Trophoblast cell (in vitro differentiated cells and primary cell): ENCODE measurements at regions not wholly inside any gene's neighbourhood (a gene's known extent, or its start where the extent isn't known, plus 50 kb on each side); places are given as distances from the start of the nearest gene placed in this dataset.
"Not testable (repeated sequence)": the region's sequence is repeated elsewhere in the genome, so short reads cannot be mapped to it uniquely, and the experiment has no call there.

Experiments
- DNase-seq, 2 donors: peaks; one replicate each; pipeline ENCODE4 v3.0.0-alpha.2; 2016
- H2AFZ ChIP-seq: 2 replicates; pipeline ENCODE4 v1.6.1; 2013; ENCODE audit warnings: low read length, moderate library complexity, mild to moderate bottlenecking; ENCODE audit not compliant: insufficient read depth, poor library complexity
- H2AK5ac ChIP-seq: 2 replicates; pipeline ENCODE4 v1.6.1; 2013; ENCODE audit warnings: mild to moderate bottlenecking, low read length
- H2BK120ac ChIP-seq: 2 replicates; pipeline ENCODE4 v1.6.1; 2013; ENCODE audit warnings: low read length, mild to moderate bottlenecking, moderate library complexity; ENCODE audit not compliant: insufficient read depth, poor library complexity
- H2BK12ac ChIP-seq: 2 replicates; pipeline ENCODE4 v1.6.1; 2013; ENCODE audit warnings: mild to moderate bottlenecking, low read length, moderate library complexity
- H2BK5ac ChIP-seq: 2 replicates; pipeline ENCODE4 v1.6.1; 2013; ENCODE audit warnings: low read length, low read depth, moderate library complexity, mild to moderate bottlenecking; ENCODE audit not compliant: poor library complexity
- H3K14ac ChIP-seq: 2 replicates; pipeline ENCODE4 v1.6.1; 2013; ENCODE audit warnings: mild to moderate bottlenecking, low read length
- H3K18ac ChIP-seq: 2 replicates; pipeline ENCODE4 v1.6.1; 2013; ENCODE audit warnings: mild to moderate bottlenecking, low read length
- H3K23ac ChIP-seq: 2 replicates; pipeline ENCODE4 v1.6.1; 2013; ENCODE audit warnings: low read length
- H3K27ac ChIP-seq: 2 replicates; pipeline ENCODE4 v1.5.1; 2013; ENCODE audit warnings: low read depth, mild to moderate bottlenecking, inconsistent platforms, low read length, moderate library complexity
- H3K27me3 ChIP-seq: 2 replicates; pipeline ENCODE4 v1.6.1; 2013; ENCODE audit warnings: inconsistent platforms, mild to moderate bottlenecking, low read length, moderate library complexity; ENCODE audit not compliant: insufficient read depth
- H3K36me3 ChIP-seq, 2 experiments: 1 replicate in 1 of 2; 2 replicates in 1 of 2; pipeline ENCODE4 v1.6.1; 2013; ENCODE audit warnings: low read length in 2 of 2, mild to moderate bottlenecking in 2 of 2, moderate library complexity in 1 of 2; ENCODE audit not compliant: insufficient read depth in 2 of 2, control insufficient read depth in 1 of 2
- H3K4ac ChIP-seq: 2 replicates; pipeline ENCODE4 v1.6.1; 2013; ENCODE audit warnings: low read depth, mild to moderate bottlenecking, low read length, moderate library complexity
- H3K4me1 ChIP-seq, 2 experiments: 1 replicate in 1 of 2; 2 replicates in 1 of 2; pipeline ENCODE4 v1.6.1; 2013; ENCODE audit warnings: low read length in 2 of 2, mild to moderate bottlenecking in 2 of 2, moderate library complexity in 1 of 2; ENCODE audit not compliant: insufficient read depth in 2 of 2, control insufficient read depth in 1 of 2
- H3K4me2 ChIP-seq: 2 replicates; pipeline ENCODE4 v1.6.1; 2013; ENCODE audit warnings: inconsistent platforms, mild to moderate bottlenecking, low read length, moderate library complexity
- H3K4me3 ChIP-seq: 2 replicates; pipeline ENCODE4 v1.5.1; 2013; ENCODE audit warnings: mild to moderate bottlenecking, low read depth, low read length, inconsistent platforms
- H3K79me1 ChIP-seq: one replicate; pipeline ENCODE4 v1.6.1; 2013; ENCODE audit warnings: low read length
- H3K79me2 ChIP-seq: 2 replicates; pipeline ENCODE4 v1.6.1; 2013; ENCODE audit warnings: low read length, mild to moderate bottlenecking; ENCODE audit not compliant: control insufficient read depth, insufficient read depth, poor library complexity
- H3K9ac ChIP-seq: 2 replicates; pipeline ENCODE4 v1.6.1; 2013; ENCODE audit warnings: mild to moderate bottlenecking, low read length
- H3K9me3 ChIP-seq: 2 replicates; pipeline ENCODE4 v1.6.1; 2013; ENCODE audit warnings: low read depth, mild to moderate bottlenecking, control low read depth, inconsistent platforms, low read length; ENCODE audit not compliant: insufficient read depth
- H4K12ac ChIP-seq: 2 replicates; pipeline ENCODE4 v1.6.1; 2013; ENCODE audit warnings: low read depth, mild to moderate bottlenecking, low read length, moderate library complexity
- H4K8ac ChIP-seq: 2 replicates; pipeline ENCODE4 v1.6.1; 2013; ENCODE audit warnings: low read depth, mild to moderate bottlenecking, low read length, moderate library complexity
- H4K91ac ChIP-seq: one replicate; pipeline ENCODE4 v1.6.1; 2013; ENCODE audit warnings: low read depth, mild to moderate bottlenecking, low read length, moderate library complexity
- WGBS: extraction: QIAGEN DNeasy Blood & Tissue Kit; methylation state at CpG from one replicate; pipeline ENCODE4 v1.1.7; 2013; ENCODE audit warnings: missing lambda C conversion rate; ENCODE audit not compliant: insufficient read length, insufficient coverage; ENCODE audit errors: extremely low coverage; 5-methylcytosine and 5-hydroxymethylcytosine counted together

DNA sequence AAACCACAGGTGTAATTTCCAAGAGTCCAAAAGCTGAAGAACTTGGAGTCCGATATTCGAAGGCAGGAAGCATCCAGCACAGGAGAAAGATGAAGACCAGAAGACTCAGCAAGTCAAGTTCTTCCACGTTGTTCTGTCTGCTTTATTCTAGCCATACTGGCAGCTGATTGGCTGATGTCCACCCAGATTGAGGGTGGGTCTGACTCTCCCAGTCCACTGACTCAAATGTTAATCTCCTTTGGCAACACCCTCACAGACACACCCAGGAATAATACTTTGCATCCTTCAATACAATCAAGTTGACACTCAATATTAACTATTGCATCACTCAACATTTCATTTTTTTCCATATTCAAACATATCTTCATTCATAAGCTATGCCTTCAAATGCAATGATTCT lies 99.5 kb downstream of the SLC25A46 start:
- H2BK5ac ChIP-seq, H4K91ac ChIP-seq, H4K8ac ChIP-seq, H3K23ac ChIP-seq, H2BK12ac ChIP-seq, H3K4me3 ChIP-seq, H3K27me3 ChIP-seq, H3K79me1 ChIP-seq, H2AK5ac ChIP-seq, H3K4me1 ChIP-seq, H3K14ac ChIP-seq, H3K4me2 ChIP-seq, H3K79me2 ChIP-seq, H3K9me3 ChIP-seq, H3K4ac ChIP-seq, H3K18ac ChIP-seq, H2BK120ac ChIP-seq, DNase-seq, H2AFZ ChIP-seq, H4K12ac ChIP-seq, H3K9ac ChIP-seq, H3K27ac ChIP-seq, H3K36me3 ChIP-seq: not testable (repeated sequence)
- WGBS = no CpG with 5 or more reads among the region's 3 CpGs

- Histone ChIP-seq H2BK5ac (no peak overlapping the region), H3K4ac (no peak overlapping the region), H2AFZ (no peak overlapping the region), H2AK5ac (no peak overlapping the region), H2BK120ac (no peak overlapping the region), H3K4me2 (no peak overlapping the region), H4K12ac (no peak overlapping the region), H2BK12ac (no peak overlapping the region), H3K79me1 (no peaks in the 10 kb centered on the region), H3K9ac (no peak overlapping the region), H3K9me3 (no peaks in the 10 kb centered on the region), H3K23ac (no peak overlapping the region), H3K14ac (no peak overlapping the region), H3K79me2 (no peaks in the 10 kb centered on the region), H4K8ac (no peak overlapping the region), H4K91ac (no peak overlapping the region), H3K27me3 (no peaks in the 10 kb centered on the region), H3K4me1 (no peaks in the 10 kb centered on the region), H3K27ac (no peak overlapping the region), H3K18ac (no peak overlapping the region), H3K36me3 (no peaks in the 10 kb centered on the region), H3K4me3 (no peak overlapping the region)
- no CpG with 5 or more reads among the region's 3 CpGs for WGBS
- DNase-seq = no peak
Observed at GRCh38 chr5:110838961-110839360, 100.2 kb downstream of the SLC25A46 start.

- H3K4me2 ChIP-seq = no peak overlapping the region
- H3K27ac ChIP-seq = no peak overlapping the region
- H4K8ac ChIP-seq = no peak overlapping the region
- no peaks in the 10 kb centered on the region for H3K27me3 ChIP-seq
- no peak overlapping the region for H2BK5ac ChIP-seq
- no peak overlapping the region for H3K23ac ChIP-seq
- DNase-seq = no peak
- H3K9ac ChIP-seq = no peak overlapping the region
- H2AK5ac ChIP-seq = no peak overlapping the region
- H3K14ac ChIP-seq = no peak overlapping the region
- H4K91ac ChIP-seq = no peak overlapping the region
- no peaks in the 10 kb centered on the region for H3K36me3 ChIP-seq
- no peak overlapping the region for H2BK12ac ChIP-seq
- H3K79me2 ChIP-seq = no peaks in the 10 kb centered on the region
- no peak overlapping the region for H3K4ac ChIP-seq
- H4K12ac ChIP-seq = no peak overlapping the region
- no peak overlapping the region for H3K18ac ChIP-seq
- no peaks in the 10 kb centered on the region for H3K79me1 ChIP-seq
- no peaks in the 10 kb centered on the region for H3K9me3 ChIP-seq
- no CpG with 5 or more reads among the region's 7 CpGs for WGBS
- no peaks in the 10 kb centered on the region for H3K4me1 ChIP-seq
- no peak overlapping the region for H3K4me3 ChIP-seq
- no peak overlapping the region for H2BK120ac ChIP-seq
- no peak overlapping the region for H2AFZ ChIP-seq
Observed at GRCh38 chr5:110840347-110840960, 101.6 kb downstream of the SLC25A46 start.

GRCh38 chr5:110841137-110841536 lies 102.3 kb downstream of the SLC25A46 start:
- Histone ChIP-seq H4K91ac (no peak overlapping the region), H3K18ac (no peak overlapping the region), H3K27ac (no peak overlapping the region), H3K4me1 (no peaks in the 10 kb centered on the region), H4K8ac (no peak overlapping the region), H3K79me2 (no peaks in the 10 kb centered on the region), H4K12ac (no peak overlapping the region), H3K23ac (no peak overlapping the region), H3K79me1 (no peaks in the 10 kb centered on the region), H2BK5ac (no peak overlapping the region), H3K4ac (no peak overlapping the region), H3K4me3 (no peak overlapping the region), H3K36me3 (no peaks in the 10 kb centered on the region), H2AFZ (no peak overlapping the region), H3K27me3 (no peaks in the 10 kb centered on the region), H2BK120ac (no peak overlapping the region), H3K14ac (no peak overlapping the region), H2AK5ac (no peak overlapping the region), H3K4me2 (no peak overlapping the region), H3K9me3 (no peaks in the 10 kb centered on the region), H2BK12ac (no peak overlapping the region), H3K9ac (no peak overlapping the region)
- WGBS = no CpG with 5 or more reads among the region's 2 CpGs
- DNase-seq = no peak
